GM18909 (cell line): ENCODE measurements at regions not wholly inside any gene's neighbourhood (a gene's known extent, or its start where the extent isn't known, plus 50 kb on each side); places are given as distances from the start of the nearest gene placed in this dataset.
"Not testable (repeated sequence)": the region's sequence is repeated elsewhere in the genome, so short reads cannot be mapped to it uniquely, and the experiment has no call there.

Source experiments
- ATAC-seq: cut with Tn5 transposase; IDR thresholded peaks from one replicate; pipeline ENCODE4 v1.9.1; 2021; ENCODE audit warnings: mild to moderate bottlenecking; ENCODE audit not compliant: unreplicated experiment, poor library complexity

- ATAC-seq, result not testable (repeated sequence)
These were observed 87.8 kb downstream of the TENT5D start for GRCh38 chrX:80508083-80508482.

DNA sequence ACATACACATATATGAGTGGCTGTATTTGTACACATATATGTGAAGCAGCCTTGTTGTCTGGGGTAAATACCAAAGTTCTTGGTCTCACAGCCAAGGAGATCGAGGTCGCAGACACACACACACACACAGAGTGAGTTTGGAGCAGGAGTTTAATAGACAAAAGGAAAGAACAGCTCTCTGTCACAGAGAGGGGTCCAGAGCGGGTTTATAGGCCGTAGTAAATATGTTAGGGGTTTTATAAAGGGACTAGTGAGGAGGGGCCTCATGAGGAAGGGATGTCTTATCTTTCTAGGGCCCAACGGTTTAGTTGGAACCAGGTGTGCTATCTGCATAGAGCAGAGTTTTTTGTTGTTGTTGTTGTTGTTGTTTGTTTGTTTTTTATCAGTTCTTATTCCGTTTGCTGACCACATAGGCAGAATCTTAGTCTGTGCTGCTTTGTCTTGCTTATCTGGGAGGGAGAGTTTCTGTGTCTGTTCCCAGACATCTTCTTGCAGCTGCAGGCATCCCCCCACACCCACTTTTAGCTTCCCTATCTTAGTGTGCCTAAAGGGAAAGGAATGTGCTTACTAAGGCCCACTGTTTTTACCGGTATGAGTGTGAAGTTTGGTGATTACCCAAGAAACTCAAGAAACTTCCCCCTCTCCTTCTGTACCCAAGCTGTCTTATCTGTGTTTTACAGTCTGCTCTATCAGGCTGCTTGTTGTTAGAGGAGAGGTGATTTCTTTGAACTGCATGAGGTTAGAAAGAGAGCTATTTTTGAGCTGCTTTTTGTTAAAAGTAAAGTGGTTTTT, 91.9 kb downstream of the TENT5D start:
- no peak for ATAC-seq

DNA sequence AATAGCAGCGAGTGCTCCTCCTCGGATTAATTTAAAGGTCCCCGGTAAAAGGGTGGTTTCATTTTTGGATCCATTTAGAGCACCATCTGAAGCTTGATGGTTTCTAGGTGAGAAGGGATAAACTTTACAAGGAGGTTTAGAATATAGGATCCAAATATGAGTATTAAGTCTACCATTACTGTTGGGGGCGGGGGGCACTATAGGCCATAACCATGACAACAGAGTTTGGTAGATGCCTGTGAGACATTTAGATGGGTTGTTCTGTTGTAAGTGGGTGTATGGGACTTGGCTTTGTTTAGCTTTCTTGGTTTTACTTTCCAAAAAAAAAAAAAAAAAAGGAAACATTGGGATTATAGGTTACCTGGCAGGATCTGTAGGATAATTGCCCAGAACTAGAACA, 92.7 kb downstream of the TENT5D start:
- no peak for ATAC-seq

DNA sequence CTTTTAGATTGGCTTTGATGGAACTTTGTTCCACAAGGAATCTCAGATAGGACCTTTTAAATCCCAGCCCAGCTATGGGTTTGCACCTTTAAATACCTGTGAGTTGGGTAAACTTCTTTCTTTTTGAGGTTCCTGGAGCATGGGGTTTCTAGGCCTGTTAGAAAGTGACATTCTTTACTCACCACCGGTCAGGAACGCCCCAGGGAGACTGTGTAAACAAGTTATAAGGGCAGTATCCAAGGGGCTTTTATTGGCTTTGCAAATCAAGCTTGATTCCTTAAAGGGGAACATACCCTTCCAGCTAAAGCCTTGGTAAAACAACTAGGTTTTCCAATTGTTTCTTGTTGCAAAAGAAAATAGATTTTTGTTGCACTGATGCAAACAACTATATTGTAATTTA, 93.4 kb downstream of the TENT5D start:
- ATAC-seq, result no peak

DNA sequence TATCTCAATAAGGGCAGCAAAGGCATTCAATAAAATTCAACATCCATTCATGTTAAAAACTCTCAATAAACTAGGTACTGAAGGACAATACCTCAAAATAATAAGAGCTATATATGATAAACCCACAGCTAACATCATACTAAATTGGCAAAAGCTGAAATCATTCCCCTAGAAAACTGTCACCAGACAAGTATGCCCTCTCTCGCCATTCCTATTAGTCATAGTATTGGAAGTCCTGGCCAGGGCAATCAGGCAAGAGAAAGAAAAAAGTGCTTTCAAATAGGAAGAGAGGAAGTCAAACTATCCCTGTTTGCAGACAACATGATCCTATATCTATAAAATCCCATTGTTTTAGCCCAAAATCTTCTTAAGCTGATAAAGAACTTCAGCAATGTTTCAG, 116.8 kb downstream of the TENT5D start:
- ATAC-seq, result no peak

- no peak for ATAC-seq
These were observed 130.5 kb downstream of the TENT5D start for GRCh38 chrX:80550722-80551121.

- ATAC-seq, result no peak
These were observed 135.9 kb downstream of the TENT5D start for GRCh38 chrX:80556148-80556547.

DNA sequence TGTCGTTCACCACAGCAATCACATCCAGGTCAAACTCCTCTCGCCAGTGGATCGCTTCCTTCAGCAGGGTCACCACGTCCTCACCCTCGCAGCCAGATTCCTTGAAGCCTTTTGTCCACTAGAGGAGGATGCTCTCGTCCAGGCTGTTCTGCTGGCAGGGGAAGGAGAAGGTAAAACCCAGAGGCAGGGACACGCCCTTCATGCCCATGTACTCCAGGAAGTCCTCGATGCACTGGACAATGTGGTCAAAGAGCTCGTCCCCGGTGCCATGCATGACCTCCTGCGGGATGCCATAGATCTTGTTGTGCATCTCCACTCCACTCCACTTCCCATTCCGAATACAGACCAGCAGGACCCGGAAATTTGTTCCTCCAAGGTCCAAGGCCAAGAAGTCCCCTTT, 152.4 kb downstream of the TENT5D start:
- no peak for ATAC-seq

- no peak for ATAC-seq
These were observed 153.0 kb downstream of the TENT5D start for GRCh38 chrX:80573275-80573674.

DNA sequence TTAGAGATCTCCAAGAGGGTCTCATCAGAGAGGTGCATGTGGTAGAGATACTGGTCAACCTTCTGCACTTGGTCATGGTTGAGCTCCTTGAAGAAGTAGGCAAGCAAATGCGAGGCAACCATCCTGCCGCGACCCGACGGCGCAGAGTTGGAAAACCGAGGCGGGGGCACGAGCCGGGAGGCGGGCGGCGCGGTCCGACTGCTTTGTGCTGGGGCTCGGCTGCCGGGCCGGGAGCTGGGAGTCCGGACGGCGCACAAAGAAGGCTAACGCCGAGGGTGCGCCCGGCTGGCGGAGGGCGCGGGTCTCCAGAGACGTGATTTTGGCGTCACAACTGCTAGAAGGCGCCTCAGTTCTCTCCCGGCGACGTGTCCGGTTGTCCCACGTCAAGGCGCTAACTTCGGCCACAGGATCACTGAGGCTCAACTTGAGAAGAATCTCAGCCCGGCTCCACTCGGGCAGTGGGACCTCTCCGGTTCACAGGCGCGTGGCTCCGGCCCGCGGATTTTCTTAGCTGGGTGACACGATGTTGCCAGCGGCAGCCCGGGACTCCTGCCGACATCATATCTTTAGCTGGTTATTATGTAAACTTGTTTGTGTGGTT, 154.3 kb downstream of the TENT5D start:
- not testable (repeated sequence) for ATAC-seq

DNA sequence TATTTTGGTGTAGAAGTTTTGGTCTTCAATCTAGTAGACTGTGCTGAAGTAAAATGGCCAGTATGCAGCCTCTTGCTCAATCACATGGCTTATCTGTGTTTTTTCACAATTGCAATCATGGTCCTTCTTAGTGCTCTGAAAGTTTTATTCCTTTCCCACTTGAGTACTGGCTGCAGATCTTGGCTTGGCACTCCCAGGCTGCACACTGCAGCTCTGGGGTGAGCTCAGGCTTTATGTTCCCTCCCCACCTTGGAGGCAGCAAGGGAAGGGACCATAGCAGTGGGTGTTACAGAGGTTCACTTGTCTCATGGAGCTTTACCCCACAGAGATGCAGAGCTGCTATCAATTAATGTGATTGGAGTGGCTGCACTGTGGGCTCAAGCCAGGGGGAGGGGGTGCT, 156.0 kb downstream of the TENT5D start:
- no peak for ATAC-seq

DNA sequence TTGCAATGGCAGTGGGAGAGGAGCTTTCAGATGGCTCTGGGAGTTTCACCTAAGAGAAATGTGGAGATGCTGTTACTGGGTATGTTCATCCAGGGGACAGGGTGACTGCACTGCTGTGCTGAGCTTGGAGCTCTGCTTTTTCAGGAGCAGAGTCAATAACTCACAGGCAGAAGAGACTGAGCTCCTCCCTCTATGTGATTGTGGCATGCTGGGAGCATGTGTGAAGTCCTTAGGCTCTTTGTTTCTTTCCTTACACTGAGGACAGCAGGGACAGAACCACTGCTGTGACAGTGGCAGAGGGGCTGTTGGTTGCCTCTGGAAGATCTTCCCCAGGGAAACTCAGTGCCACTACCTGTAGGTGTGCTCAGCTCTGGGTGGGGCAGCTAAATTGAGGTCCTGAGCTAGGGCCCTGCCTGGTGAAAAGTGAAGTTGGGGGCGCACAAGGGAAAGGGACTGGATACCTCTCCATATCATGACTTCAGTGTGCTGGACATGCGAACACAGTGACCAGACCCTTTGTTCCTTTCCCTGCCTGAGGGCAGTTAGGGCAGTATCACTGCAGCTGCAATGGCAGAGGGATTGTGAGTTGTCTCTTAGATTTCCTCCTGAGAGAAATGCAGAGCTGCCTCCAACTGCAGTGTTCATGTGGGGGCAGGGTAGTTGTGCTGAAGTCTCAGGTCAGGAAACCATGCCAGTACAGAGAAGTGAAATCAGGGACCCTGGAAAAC, 156.7 kb downstream of the TENT5D start:
- ATAC-seq, result no peak

DNA sequence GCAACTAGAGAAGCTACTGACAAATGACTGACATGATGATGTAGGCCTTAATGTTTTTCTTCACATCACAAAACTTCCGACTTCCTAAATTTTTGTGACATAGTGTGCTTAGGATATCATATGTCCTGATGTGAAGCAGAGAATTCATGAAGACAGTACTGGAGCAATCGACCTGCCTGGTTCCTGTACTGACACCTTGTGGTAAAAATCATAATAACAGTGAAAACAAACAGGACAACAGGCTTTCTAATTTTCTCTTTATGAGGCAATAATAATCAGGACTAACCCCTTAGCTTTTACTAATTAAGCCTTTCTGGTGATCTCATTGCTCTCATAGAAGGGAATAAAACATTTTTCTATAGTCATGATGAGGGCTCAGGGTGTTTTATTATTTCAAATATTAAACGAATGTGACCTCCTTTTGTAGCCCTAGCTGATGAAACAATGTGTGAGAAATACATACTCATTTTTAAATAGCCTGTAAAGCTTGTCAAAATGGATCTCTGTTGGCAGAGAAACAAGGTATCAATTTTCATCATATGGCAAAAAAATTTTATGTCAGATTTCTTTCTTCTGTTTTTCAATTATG, 158.4 kb downstream of the TENT5D start:
- ATAC-seq, result peak; percentile 82

DNA sequence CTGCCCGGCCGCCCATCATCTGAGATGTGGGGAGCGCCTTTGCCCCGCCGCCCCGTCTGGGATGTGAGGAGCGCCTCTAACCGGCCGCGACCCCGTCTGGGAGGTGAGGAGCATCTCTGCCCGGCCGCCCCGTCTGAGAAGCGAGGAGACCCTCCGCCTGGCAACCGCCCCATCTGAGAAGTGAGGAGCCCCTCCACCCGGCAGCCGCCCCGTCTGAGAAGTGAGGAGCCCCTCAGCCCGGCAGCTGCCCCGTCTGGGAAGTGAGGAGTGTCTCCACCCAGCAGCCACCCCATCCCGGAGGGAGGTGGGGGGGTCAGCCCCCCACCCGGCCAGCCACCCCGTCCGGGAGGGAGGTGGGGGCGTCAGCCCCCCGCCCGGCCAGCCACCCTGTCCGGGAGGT, 170.7 kb downstream of the TENT5D start:
- ATAC-seq, result not testable (repeated sequence)

GRCh38 chrX:80602036-80602860, 182.0 kb downstream of the TENT5D start:
- ATAC-seq, result no peak
